Activated T-helper 2 cell treated with anti-CD3 and anti-CD28 coated beads, Interferon-gamma antibody, Interleukin-2, Interleukin-4, amounts not matched to agents 10 μg/mL and 5 μg/mL and 100 μg/mL, durations not matched to agents 14 hours and 24 hours and 36 hours (primary cell): ENCODE measurements at regions not wholly inside any gene's neighbourhood (a gene's known extent, or its start where the extent isn't known, plus 50 kb on each side); places are given as distances from the start of the nearest gene placed in this dataset.

Experiments used
- DNase-seq: peaks from one replicate; pipeline ENCODE4 v3.0.0; 2021; ENCODE audit warnings: low spot score
- H3K27ac Mint-ChIP-seq: one replicate; pipeline ENCODE4 v1.8.0; 2021; ENCODE audit warnings: mixed read lengths
- H3K27me3 Mint-ChIP-seq: one replicate; pipeline ENCODE4 v1.8.0; 2021; ENCODE audit warnings: low read depth, mixed read lengths
- H3K36me3 Mint-ChIP-seq: one replicate; pipeline ENCODE4 v1.8.0; 2021; ENCODE audit warnings: low read depth, mixed read lengths
- H3K4me1 Mint-ChIP-seq: one replicate; pipeline ENCODE4 v1.8.0; 2021; ENCODE audit warnings: low read depth, mixed read lengths
- H3K4me3 Mint-ChIP-seq: one replicate; pipeline ENCODE4 v1.8.0; 2021; ENCODE audit warnings: low read depth, mild to moderate bottlenecking, moderate library complexity, mixed read lengths
- H3K9me3 Mint-ChIP-seq: one replicate; pipeline ENCODE4 v1.8.0; 2021; ENCODE audit warnings: mixed read lengths
- intact Hi-C: fragments of 100-400 bp; cut with micrococcal nuclease; formaldehyde crosslinking; loops from one replicate; pipeline ENCODE4 v1.15.1; 2023

GRCh38 chr10:121422096-121422495, 176.1 kb downstream of the FGFR2 start:
- Mint-ChIP-seq H3K4me1 (no peaks in the 10 kb centered on the region), H3K27ac (no peak overlapping the region), H3K36me3 (no peaks in the 10 kb centered on the region), H3K27me3 (no peaks in the 10 kb centered on the region), H3K9me3 (no peaks in the 10 kb centered on the region), H3K4me3 (no peak overlapping the region)
- intact Hi-C loops = no loop called here
- no peak for DNase-seq

- intact Hi-C loops = no loop called here
- DNase-seq = no peak
- H3K4me1 Mint-ChIP-seq = no peaks in the 10 kb centered on the region
- no peak overlapping the region for H3K4me3 Mint-ChIP-seq
- H3K27ac Mint-ChIP-seq = no peak overlapping the region
- no peaks in the 10 kb centered on the region for H3K27me3 Mint-ChIP-seq
- H3K36me3 Mint-ChIP-seq = no peaks in the 10 kb centered on the region
- no peaks in the 10 kb centered on the region for H3K9me3 Mint-ChIP-seq
These were observed 172.6 kb downstream of the FGFR2 start for GRCh38 chr10:121425623-121426022.

- no peaks in the 10 kb centered on the region for H3K36me3 Mint-ChIP-seq
- no peaks in the 10 kb centered on the region for H3K27me3 Mint-ChIP-seq
- no peak for DNase-seq
- no peak overlapping the region for H3K27ac Mint-ChIP-seq
- no peaks in the 10 kb centered on the region for H3K9me3 Mint-ChIP-seq
- H3K4me3 Mint-ChIP-seq = no peak overlapping the region
- intact Hi-C loops = no loop called here
- no peaks in the 10 kb centered on the region for H3K4me1 Mint-ChIP-seq
These were observed 171.9 kb downstream of the FGFR2 start for GRCh38 chr10:121426307-121426706.
